ENCODE measurements at regions not wholly inside any gene's neighbourhood (a gene's known extent, or its start where the extent isn't known, plus 50 kb on each side); places are given as distances from the start of the nearest gene placed in this dataset.

DNA sequence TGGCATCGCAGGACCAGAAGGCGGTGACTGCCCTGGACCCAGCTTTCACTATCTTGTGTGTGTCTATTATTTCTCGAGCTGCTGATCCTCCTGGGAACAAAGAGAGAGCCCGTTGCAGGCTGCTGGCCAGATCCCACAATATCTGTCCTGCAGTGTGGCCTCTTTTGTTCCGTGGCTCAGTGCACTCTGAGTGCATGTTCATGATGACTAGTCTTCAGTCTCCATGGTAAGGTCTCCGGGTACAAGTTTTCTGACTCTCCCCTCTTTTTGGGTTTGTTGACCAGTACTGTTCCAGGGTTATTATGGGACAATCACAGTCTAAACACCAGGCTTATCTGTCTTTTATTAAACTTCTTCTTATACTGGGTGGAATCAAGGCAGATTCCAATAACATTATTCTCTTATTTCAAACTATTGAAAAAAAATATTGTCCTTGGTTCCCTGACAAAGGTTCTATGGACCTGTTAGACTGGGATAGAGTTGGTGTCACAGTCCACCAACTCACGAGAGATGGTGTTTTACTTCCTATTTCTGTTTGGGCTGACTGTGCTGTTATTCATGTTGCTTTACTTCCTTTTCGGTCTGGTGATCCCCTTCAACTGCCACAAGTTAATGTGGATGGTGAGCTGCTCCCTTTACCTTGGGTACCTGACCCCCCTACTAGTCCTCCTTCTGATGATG is 192.9 kb upstream of the ALG10B start:
- TF ChIP-seq, protein P1, sequence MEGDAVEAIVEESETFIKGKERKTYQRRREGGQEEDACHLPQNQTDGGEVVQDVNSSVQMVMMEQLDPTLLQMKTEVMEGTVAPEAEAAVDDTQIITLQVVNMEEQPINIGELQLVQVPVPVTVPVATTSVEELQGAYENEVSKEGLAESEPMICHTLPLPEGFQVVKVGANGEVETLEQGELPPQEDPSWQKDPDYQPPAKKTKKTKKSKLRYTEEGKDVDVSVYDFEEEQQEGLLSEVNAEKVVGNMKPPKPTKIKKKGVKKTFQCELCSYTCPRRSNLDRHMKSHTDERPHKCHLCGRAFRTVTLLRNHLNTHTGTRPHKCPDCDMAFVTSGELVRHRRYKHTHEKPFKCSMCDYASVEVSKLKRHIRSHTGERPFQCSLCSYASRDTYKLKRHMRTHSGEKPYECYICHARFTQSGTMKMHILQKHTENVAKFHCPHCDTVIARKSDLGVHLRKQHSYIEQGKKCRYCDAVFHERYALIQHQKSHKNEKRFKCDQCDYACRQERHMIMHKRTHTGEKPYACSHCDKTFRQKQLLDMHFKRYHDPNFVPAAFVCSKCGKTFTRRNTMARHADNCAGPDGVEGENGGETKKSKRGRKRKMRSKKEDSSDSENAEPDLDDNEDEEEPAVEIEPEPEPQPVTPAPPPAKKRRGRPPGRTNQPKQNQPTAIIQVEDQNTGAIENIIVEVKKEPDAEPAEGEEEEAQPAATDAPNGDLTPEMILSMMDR (conservative IDR thresholded peaks at IDR 0.05; ENCODE audit: low read depth, low read length): no peak
- TF ChIP-seq EZH2 (IDR thresholded peaks at IDR 0.05; ENCODE audit: borderline replicate concordance, low read depth, low read length, poor library complexity, severe bottlenecking): no peak

All from A673 (cell line).